ENCODE measurements at regions not wholly inside any gene's neighbourhood (a gene's known extent, or its start where the extent isn't known, plus 50 kb on each side); places are given as distances from the start of the nearest gene placed in this dataset.
"Not testable (repeated sequence)": the region's sequence is repeated elsewhere in the genome, so short reads cannot be mapped to it uniquely, and the experiment has no call there.

DNA sequence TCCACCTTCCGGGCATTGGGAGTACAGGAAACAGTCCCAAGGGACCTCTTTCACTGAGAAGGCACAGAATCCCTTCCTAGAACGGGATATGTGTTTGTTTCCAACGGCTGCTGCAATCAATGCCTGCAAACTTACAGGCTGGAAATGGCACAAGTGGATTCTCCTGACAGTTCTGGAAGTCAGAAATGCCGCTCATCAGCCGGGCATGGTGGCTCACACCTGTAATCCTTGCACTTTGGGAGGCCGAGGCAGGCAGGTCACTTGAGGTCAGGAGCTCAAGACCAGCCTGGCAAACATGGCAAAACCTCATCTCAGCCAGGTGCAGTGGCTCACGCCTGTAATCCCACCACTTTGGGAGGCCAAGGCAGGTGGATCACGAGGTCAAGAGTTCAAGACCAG is 97.0 kb upstream of the FGF3 start:
- not testable (repeated sequence) for DNase-seq (ENCODE audit: low read depth in 4 of 4, low spot score in 2 of 4)

DNA sequence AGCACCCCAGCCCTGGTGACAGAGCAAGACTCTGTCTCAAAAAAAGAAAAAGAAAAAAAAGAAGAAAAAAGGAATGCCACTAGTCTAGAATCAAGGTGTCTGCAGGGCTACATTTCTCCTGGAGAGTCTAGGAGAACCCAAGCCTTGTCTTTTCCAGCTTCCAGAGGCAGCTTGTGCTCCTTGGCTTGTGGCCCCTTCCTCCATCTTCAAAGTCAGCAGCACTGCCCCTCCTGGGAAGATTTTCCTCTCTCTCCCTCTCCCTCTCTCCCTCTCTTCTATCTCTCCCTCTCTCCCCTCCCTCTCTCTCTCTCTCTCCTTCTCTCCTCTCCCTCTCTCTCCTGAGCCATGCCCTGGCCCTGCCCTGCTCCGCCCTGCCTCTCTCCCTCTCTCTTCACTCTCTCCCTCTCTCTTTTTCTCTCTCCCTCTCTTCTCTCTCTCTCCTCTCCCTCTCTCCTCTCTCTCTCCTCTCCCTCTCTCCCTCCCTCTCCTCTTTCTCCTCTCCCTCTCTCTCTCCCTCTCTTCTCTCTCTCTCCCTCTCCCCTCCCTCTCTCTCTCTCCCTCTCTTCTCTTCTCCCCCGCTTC is 97.7 kb upstream of the FGF3 start:
- no peak for DNase-seq (ENCODE audit: low read depth in 4 of 4, low spot score in 2 of 4)

DNA sequence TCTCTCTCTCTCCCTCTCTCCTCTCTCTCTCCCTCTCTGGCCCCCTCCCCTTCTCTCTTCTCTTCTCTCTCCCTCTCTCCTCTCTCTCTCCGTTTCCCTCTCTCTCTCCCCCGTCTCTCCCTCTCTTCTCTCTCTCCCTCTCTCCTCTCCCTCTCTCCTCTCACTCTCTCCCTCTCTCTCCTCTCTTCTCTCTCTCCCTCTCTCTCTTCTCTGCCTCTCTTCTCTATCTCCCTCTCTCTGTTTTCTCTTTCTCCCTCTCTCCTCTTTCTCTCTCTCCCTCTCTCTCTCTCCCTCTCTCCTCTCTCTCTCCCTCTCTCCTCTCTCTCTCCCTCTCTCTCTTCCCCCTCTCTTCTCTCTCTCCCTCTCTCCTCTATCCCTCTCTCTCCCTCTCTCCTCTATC is 98.3 kb upstream of the FGF3 start:
- DNase-seq (ENCODE audit: low read depth in 4 of 4, low spot score in 2 of 4) = no peak

DNA sequence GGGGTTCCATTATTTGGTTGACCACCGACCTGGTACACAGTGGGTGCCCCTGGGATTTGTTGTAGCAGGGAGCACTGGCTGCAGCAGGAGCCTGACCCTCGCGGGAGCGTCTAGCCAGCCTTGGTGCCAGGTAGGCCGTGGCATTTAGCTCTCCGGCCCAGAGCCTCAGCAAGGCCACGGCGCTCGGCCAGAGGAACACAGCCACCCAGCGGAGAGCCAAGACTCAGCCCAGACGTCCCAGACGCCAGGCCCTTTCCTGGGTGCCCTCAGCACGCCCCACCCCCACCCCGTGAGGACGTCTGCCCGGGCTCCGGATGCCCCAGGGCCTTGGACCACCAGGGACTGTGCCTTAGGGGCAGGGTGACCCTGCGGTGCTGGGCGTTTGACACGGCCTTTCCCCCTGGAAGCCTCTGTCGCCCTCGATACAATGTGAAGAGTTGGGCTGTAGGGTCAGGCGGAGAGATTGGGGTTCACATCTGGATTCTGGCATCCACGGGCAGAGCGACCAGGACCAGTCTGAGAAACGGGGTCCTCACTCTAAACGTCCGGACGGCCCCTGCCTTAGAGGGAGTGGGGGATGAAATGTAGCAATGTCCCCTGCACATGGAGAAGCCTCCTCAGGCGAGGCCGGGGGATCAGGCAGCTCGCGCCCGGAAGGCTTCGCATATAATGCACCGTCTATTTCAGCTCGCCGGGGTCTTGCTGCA is 99.2 kb upstream of the FGF3 start:
- DNase-seq (ENCODE audit: low read depth in 4 of 4, low spot score in 2 of 4) = no peak

DNA sequence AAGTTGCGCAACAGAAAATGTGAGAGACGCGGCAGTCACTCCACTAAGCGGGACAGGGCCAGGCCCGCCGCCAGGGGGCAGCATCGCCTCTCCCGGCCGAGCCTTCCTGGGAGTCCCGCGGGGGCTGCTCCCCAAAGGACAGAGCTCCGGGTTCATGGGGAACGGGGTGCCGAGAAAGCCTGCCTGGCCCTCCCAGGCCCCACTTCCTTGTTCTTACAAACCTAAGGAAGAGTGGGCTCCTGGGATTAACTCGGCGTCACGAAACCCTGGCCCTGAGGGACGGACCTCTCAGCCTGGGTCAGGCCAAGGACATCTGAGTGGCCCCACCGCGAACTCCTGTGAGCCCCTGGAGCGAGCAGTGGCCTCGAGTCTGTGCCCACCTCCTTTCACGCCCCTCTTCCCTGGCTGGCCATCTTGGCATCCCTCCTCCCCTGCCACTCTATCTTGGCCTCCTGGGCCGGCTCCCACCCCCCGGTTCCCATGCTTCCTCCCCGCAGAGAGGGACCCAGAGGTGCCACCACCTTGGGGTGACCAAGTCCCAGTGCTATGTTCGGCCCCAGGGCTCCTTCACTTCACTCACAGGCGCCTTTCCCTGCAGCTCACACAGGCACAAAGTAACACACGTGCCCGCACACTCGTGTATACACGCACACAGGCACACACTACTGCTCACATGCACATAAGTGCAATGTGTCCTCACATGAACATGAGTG is 99.9 kb upstream of the FGF3 start:
- peak in 3 of 4 donors; percentile 47 to 63 (median 48) for DNase-seq (ENCODE audit: low read depth in 4 of 4, low spot score in 2 of 4)

DNA sequence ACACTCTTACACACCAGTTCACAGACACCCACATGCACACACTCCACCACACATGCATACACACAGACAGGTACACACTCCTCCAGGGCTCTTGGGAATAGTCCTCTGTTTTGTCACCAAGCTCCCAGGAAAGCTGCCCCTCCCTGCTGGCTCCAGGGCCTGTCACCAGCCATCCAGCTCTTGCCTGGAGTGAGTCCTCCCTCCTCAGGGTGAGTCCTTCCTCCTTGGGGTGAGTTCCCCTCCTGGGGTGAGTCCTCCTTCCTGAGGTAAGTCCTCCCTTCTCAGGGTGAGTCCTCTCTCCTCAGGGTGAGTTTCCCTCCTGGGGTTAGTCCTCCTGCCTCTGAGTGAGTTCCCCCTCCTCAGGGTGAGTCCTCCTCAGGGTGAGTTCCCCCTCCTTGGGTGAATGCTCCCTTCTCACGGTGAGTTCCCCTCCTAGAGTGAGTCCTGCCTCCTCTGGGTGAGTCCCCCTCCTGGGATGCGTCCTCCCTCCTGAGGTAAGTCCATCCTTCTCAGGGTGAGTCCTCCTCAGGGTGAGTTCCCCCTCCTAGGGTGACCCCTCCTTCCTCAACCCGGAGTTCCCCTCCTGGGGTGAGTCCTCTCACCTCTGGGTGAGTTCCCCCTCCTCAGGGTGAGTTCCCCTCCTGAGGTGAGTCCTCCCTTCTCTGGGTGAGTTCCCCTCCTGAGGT is 100.6 kb upstream of the FGF3 start:
- no peak for DNase-seq (ENCODE audit: low read depth in 4 of 4, low spot score in 2 of 4)

DNA sequence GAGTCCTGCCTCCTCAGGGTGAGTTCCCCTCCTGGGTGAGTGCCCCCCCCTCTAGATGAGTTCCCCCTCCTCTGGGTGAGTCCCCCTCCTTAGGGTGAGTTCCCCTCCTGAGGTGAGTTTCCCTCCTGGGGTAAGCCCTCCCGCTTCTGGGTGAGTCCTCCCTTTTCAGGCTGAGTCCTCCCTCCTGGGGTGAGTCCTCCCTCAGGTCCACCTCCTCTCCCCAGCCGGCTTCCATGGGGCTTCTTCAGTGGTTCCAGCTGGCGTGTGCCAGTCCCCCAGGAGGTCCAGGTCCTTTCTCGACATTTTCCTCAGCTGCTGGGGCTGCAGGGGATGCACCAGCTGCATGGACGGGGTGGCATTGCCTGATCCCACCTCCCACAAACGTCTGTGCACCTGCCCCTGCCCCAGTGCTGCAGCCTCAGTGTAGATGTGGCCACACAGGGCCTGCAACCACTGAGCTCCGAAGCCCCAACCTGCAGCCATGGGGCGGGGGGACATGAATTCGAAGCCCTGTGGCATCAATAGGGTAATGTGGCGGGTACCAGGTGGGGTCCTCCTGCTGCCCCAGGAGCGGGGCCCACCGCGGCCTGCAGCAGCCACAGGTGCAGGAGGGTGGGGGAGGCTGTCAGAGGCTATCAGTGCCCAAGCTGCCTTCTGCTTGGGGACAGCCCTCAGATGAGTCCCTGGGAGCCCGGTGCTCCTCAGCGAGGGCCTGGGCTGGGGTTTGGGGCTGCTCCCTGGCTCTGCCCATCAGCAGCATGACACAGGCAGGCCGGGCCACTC is 101.3 kb upstream of the FGF3 start:
- no peak for DNase-seq (ENCODE audit: low read depth in 4 of 4, low spot score in 2 of 4)

DNA sequence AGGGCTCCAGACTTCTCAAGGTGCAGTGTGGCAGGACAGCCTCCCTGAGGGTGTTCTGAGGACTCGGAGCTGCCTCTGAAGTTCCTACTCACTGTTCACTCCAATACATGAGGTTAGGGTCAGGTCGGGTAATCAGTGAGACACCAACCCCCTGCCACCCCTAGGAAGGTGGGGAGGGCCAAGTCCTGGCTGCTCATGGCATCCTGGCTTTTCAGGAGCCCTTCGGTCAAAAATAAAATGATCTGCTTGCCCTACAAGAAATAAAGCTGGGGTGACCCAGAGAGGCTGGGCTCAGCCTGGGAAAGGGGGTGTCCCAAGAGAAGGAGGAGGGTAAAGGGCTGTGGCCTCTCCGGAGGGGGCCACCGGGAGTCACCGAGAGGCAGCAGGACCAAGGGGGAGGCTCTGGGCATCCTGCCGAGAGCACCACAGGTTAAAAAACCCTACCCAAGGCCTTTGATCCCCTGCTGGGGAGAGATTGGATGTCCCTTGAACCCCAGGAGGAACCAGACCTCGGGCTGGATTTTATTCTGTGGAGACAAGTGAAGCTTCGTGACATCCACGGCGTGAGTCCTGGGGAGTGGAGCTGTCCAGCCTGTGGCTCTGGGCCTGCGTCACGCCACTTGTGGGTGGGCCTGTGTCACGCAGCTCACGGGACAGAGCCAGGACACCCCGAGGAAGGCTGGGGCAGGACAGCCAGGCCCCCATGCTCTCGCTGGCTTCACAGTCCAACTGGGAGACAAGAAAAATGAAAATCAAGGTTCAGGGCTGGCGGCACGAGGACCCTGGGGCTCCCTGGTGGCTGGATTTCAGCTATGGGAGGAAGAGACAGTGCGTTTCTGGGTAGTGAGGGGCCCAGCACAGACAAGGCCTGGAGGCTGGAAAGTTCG is 102.2 kb upstream of the FGF3 start:
- no peak for DNase-seq (ENCODE audit: low read depth in 4 of 4, low spot score in 2 of 4)

DNA sequence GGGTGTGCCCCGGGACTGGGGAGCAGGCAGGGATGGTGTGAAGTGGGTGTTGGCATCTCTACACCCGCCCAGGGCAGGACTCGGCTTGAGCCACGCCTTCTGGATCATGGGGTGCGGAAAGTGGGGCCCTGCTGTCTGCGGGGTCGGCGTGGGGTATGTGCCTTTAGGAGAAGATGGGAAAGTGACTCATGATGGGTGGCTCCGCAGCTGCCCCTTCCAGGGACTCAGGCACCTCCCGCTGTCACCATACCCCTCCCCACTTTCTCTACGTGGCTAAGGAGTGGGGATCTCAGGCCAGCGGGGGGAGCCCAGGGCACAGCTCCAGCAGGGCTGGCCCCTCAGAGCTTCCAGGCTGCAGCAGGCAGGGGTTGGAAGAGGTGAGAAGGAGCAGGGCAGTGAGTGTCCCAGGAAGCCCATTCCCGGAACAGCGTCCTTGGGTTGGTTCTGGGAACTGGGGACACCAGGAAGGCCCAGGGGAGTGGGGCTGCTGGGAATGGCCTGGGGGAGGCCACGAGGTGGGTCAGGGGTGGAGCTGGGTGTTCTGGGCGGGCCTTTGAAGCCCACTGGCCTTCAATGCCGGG is 102.9 kb upstream of the FGF3 start:
- DNase-seq (ENCODE audit: low read depth in 4 of 4, low spot score in 2 of 4) = no peak

DNA sequence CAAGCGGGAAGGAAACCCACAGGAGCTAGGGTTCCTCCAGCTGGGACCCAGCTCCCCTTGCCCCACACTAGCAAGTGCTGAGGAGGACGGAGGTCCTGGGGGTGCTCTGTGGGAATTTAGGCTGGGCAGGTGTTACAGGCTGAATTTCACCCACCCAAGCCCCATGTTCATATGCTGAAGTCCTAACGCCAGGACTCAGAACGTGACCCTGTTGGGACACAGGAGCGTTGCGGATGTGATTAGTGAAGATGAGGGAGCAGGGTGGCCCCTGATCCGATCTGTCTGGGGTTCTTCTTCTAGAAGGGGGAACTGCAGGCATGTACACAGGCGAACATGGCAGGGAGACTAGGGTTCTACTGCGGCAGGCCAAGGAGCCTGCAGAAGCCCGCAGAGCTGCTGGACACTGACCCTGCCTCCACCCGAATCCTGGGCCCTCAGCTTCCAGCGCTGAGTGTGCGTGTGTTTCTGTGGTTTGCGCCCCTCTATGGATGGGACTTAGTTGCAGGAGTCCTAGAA is 103.4 kb upstream of the FGF3 start:
- no peak for DNase-seq (ENCODE audit: low read depth in 4 of 4, low spot score in 2 of 4)

DNA sequence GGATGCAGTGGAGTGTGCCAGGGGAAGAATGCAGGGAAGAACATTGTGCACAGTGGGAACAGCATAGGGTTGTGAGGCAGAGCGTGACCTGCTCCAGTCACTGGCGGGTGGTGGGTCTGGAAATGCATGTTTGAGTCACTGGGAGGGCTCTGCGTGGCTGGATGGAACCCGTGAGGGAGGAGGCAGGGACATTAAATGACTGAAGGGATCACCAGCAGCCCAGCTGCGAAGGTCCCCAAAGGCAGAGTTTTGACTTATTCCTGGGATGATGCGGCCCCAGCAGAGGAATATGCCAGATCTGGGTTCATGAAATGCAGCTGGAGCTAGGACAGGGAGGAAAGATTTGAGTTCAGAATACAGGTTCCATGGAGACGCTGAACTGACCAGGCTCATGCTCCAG is 104.0 kb upstream of the FGF3 start:
- DNase-seq (ENCODE audit: low read depth in 4 of 4, low spot score in 2 of 4) = no peak

DNA sequence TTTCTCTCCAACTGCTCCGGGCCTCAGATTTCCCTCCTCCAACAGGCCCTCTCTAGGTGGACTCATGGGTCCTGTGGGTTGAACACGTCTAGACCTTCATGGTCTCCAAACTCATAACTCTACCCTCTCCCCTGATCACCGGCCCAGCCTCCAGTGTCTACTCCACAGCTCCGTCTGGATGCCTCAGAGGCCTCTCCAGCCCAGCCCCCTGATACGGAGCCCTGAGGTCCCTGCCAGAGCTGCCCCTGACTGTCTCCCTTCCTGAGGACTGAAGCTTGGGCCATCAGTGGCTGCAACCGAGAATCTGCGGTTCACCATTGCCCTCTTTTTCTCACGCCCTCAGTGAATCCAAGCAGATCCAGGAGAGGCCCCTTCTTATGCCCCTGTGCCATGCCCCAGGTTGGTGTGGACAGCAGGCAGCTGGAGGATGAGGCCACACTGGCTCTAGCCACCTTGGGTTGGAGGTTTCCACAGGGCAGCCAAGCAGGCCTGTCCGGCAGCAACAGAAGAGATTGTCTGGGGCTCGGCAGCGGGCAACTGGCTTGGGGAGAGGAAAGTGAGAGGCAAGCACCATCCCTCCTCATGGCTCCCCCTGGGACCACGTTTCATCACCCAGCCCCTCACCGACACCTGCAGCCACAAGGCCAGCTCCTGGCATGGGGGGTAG is 104.6 kb upstream of the FGF3 start:
- no peak for DNase-seq (ENCODE audit: low read depth in 4 of 4, low spot score in 2 of 4)

DNA sequence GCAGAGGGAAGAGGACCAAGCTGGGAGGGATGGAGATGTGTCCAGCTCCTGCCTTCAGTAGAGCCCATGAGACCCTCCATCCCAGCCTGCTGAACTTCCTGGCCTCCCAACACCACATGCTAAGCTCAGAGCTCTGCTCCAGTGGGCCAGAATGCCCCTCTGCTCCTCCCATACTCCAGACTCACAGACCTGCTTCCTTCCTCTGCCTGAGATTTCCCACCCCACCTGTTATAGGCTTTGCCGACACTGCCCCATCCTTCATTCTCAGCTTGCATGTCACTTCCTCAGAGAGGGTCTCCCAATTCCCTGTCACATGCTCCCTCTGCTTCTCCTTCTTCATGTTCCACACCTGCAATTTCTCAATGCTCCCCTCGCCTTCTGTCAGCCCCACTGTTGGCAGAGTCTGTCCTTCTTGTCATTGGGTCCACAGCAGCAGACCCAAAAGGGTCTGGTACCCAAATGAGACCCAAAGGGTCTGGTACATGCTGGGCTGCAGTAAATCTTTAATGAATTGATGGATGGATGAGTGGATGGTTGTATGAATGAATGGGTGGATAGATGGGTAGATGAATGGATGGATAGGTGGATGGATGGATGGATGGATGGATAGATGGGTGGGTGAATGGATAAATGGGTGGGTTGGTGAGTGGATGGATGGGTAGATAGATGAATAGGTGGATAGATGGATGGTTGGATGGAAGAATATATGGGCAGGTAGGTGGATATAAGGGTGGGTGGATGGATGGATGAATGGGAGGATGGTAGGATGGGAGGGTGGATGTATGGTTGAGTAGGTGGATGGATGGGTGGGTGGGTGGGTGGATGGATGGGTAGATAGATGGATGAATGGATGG is 105.3 kb upstream of the FGF3 start:
- DNase-seq (ENCODE audit: low read depth in 4 of 4, low spot score in 2 of 4) = no peak

DNA sequence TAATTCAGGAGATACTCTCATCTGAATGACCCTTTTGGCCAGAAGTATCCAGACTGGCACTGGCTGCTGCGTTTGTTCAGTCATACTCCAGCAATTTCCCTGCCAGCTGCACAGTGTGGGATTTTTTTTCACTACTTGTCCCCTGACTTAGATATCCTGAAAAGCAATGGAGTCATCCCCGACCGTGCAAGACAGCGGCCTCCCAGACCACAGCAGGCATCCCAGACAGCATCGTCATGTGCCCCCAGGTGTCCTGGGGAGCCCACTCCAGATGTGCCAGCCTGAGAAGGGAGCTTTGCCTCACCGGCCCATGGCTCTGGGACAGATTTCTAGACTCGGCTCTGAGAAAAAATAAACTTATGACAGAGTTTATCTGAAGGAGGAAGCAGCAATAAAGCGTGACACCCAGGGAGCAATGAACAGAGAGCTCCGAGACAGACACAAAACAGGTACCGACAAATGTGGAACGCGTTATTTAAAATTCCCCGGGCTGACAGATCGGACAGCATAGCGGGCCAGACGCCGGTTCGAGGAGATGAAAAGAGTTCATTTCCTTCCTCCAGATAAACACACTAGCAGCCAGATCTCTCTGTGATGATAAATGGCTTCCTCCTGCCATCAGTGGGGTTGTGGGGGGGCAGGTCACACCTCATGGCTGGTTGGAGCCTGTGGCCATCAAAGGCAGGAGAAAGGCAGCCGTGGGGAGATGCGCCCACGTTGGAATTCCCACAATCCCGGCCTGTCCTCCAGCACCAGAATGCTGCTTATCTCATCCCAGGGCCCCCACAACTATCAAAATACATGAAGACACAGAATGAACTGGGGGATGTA is 106.4 kb upstream of the FGF3 start:
- DNase-seq (ENCODE audit: low read depth in 4 of 4, low spot score in 2 of 4) = no peak

DNA sequence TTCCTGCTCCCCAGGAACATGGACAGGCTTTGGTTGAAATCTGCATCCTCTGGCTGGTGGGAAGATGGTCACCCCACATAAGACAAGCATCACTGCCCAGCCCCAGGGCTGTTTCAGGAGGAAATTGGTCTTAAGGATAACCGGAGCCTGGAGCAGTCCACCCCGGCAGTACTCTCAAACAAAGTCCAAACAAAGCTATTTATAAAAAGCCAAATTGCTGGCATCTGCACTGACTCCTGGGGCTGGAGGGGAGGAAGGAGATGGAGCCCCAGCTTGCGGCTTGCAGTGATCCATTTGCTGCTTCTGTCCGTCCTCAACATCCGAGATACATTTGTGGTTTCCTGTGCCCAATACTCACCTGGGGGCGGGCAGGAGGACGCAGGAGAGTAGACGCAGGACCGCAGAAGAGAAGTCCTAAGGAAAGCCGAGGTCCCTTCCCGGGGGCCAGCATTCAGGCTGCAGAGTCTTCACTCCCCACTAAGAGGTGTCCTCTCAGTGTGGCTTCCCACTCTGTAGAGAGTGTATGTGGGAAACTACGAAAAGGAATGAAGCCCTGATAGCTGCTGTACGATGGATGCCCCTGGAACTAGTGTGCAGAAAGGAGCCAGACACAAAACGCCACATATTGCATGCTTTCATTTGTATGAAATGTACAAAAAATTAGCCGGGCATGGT is 107.3 kb upstream of the FGF3 start:
- DNase-seq (ENCODE audit: low read depth in 4 of 4, low spot score in 2 of 4) = no peak

DNA sequence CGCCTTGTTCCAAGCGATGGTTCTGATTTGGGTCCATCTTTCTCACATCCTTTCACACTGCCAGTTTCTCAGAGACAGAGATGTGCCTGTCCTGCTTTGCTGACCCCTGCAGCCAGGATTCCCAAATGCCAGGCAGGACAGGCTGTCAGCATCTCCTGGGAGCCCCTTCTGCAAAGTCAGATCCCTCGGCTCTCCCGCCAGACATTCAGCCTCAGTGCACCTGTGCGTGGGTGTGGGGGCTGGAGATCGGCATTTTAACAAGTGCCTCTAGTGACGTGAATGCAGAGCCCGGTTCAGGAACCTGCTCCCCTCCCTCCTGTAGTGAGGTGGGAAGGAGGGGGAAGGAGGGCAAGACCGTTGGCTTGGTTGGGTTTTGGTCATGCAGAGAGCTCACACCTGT is 108.9 kb upstream of the FGF3 start:
- DNase-seq (ENCODE audit: low read depth in 4 of 4, low spot score in 2 of 4) = no peak

All from left renal cortex interstitium (tissue), 4 donors.